SK-N-SH (cell line): ENCODE measurements at regions not wholly inside any gene's neighbourhood (a gene's known extent, or its start where the extent isn't known, plus 50 kb on each side); places are given as distances from the start of the nearest gene placed in this dataset.

Experiments used
- CTCF ChIA-PET: fragments of 300-600, 350-600 bp; formaldehyde crosslinking; extraction: SDS; loops from one replicate; lab custom pipeline; 2021; lab: Yijun Ruan, JAX
- POLR2A ChIA-PET: fragments of 350-600 bp; sonication (Branson Sonifier 250); formaldehyde crosslinking; extraction: SDS; loops from one replicate; lab custom pipeline; 2020; ENCODE audit warnings: antibody characterized with exemption, inconsistent platforms; lab: Yijun Ruan, JAX
- DNase-seq: peaks from one replicate; pipeline ENCODE4 v3.0.0; 2012
- H2AFZ ChIP-seq: fragments of 200-600 bp; sonication (generic); 2 replicates; pipeline ENCODE4 v1.8.1; 2016; ENCODE audit warnings: antibody characterized with exemption, mild to moderate bottlenecking, low read depth
- H3F3A ChIP-seq: fragments of 200-600 bp; sonication (generic); replicated peaks from 2 replicates; pipeline ENCODE3; 2016; ENCODE audit warnings: antibody characterized with exemption, mild to moderate bottlenecking; ENCODE audit not compliant: insufficient read depth
- H3K27ac ChIP-seq, 2 experiments: fragments of 200-500 bp in 1 of 2; fragments of 200-600 bp in 1 of 2; sonication (Bioruptor generic) in 1 of 2; sonication (generic), shearing (Covaris generic) in 1 of 2; 2 replicates each; pipeline versions ENCODE4 v1.5.1 to v1.6.1; 2014 to 2016; ENCODE audit warnings: low read depth in 2 of 2, inconsistent platforms in 1 of 2, low read length in 1 of 2, mild to moderate bottlenecking in 1 of 2, mixed read lengths in 1 of 2
- H3K27me3 ChIP-seq: fragments of 200-600 bp; sonication (generic), shearing (Covaris generic); 2 replicates; pipeline ENCODE4 v1.6.1; 2016; ENCODE audit warnings: mixed run types; ENCODE audit not compliant: insufficient read depth
- H3K36me3 ChIP-seq, 2 experiments: fragments of 200-500 bp in 1 of 2; fragments of 200-600 bp in 1 of 2; sonication (Bioruptor generic) in 1 of 2; sonication (generic) in 1 of 2; replicated peaks in 1 of 2; 2 replicates each; pipeline versions ENCODE3 to v1.5.1; 2014 to 2016; ENCODE audit warnings: low read length in 1 of 2, mild to moderate bottlenecking in 1 of 2; ENCODE audit not compliant: insufficient read depth in 2 of 2, control insufficient read depth in 1 of 2
- H3K4me1 ChIP-seq, 2 experiments: fragments of 200-500 bp in 1 of 2; fragments of 200-600 bp in 1 of 2; sonication (Bioruptor generic) in 1 of 2; sonication (generic), shearing (Covaris generic) in 1 of 2; 2 replicates each; pipeline versions ENCODE4 v1.5.1 to v1.6.1; 2014 to 2016; ENCODE audit warnings: low read depth in 1 of 2, low read length in 1 of 2, mixed run types in 1 of 2; ENCODE audit not compliant: insufficient read depth in 2 of 2, control insufficient read depth in 1 of 2
- H3K4me2 ChIP-seq: fragments of 200-600 bp; sonication (generic), shearing (Covaris generic); 2 replicates; pipeline ENCODE4 v1.6.1; 2017; ENCODE audit warnings: mixed run types
- H3K4me3 ChIP-seq, 2 experiments: fragments of 200-500 bp in 1 of 2; fragments of 200-600 bp in 1 of 2; sonication (Bioruptor generic) in 1 of 2; sonication (generic), shearing (Covaris generic) in 1 of 2; 2 replicates each; pipeline versions ENCODE4 v1.5.1 to v1.8.1; 2014 to 2016; ENCODE audit warnings: low read depth in 2 of 2, inconsistent platforms in 1 of 2, low read length in 1 of 2, mild to moderate bottlenecking in 1 of 2, mixed read lengths in 1 of 2, moderate library complexity in 1 of 2
- H3K79me2 ChIP-seq: fragments of 200-600 bp; sonication (generic); 2 replicates; pipeline ENCODE4 v1.8.1; 2017; ENCODE audit warnings: mild to moderate bottlenecking; ENCODE audit not compliant: insufficient read depth
- H3K9ac ChIP-seq: fragments of 200-600 bp; sonication (generic); 2 replicates; pipeline ENCODE4 v1.6.1; 2017; ENCODE audit warnings: mixed run types
- H3K9me2 ChIP-seq: fragments of 200-600 bp; sonication (generic); 2 replicates; pipeline ENCODE4 v1.6.1; 2017; ENCODE audit warnings: mixed run types
- H3K9me3 ChIP-seq: fragments of 200-600 bp; sonication (generic); 2 replicates; pipeline ENCODE4 v1.6.1; 2017; ENCODE audit warnings: mixed run types, mild to moderate bottlenecking, moderate library complexity
- H4K20me1 ChIP-seq: fragments of 200-600 bp; sonication (generic); 2 replicates; pipeline ENCODE4 v1.6.1; 2017; ENCODE audit warnings: mild to moderate bottlenecking, mixed run types; ENCODE audit not compliant: insufficient read depth
- CHD2 ChIP-seq: fragments of 150-350 bp; IDR thresholded peaks from 2 replicates; pipeline ENCODE4 v1.6.1; 2018; ENCODE audit warnings: low read length; ENCODE audit not compliant: partially characterized antibody
- FOXJ3 ChIP-seq: sonication (generic); formaldehyde crosslinking; IDR thresholded peaks from 2 replicates; pipeline ENCODE4 v1.5.1; 2020; ENCODE audit warnings: mild to moderate bottlenecking, missing genetic modification reagents
- FOXM1 ChIP-seq: IDR thresholded peaks from 2 replicates; pipeline ENCODE4 v1.4.0; 2012; ENCODE audit warnings: low read depth, mild to moderate bottlenecking
- GABPA ChIP-seq: IDR thresholded peaks from 2 replicates; pipeline ENCODE4 v1.4.0; 2012; ENCODE audit warnings: low read depth, mild to moderate bottlenecking
- JUND ChIP-seq: IDR thresholded peaks from 2 replicates; pipeline ENCODE4 v1.4.0; 2012
- MXI1 ChIP-seq: IDR thresholded peaks from 2 replicates; pipeline ENCODE4 v1.6.1; 2012; ENCODE audit warnings: mild to moderate bottlenecking, low read depth, low read length, improper control_type of control experiment
- NFIC ChIP-seq: IDR thresholded peaks from 2 replicates; pipeline ENCODE4 v1.4.0; 2012; ENCODE audit warnings: borderline replicate concordance
- POLR2AphosphoS5 ChIP-seq: IDR thresholded peaks from 2 replicates; pipeline ENCODE4 v1.6.1; 2012; ENCODE audit warnings: low read depth, low read length
- RAD21 ChIP-seq: IDR thresholded peaks from 2 replicates; pipeline ENCODE4 v1.6.1; 2012; ENCODE audit warnings: mild to moderate bottlenecking, low read length
- RCOR1 ChIP-seq: fragments of 150-350 bp; IDR thresholded peaks from 2 replicates; pipeline ENCODE4 v1.6.1; 2017; ENCODE audit warnings: antibody characterized with exemption, low read length
- RFX5 ChIP-seq: IDR thresholded peaks from 2 replicates; pipeline ENCODE4 v1.6.1; 2012; ENCODE audit warnings: mild to moderate bottlenecking, improper control_type of control experiment, low read length
- SMC3 ChIP-seq: IDR thresholded peaks from 2 replicates; pipeline ENCODE4 v1.6.1; 2012; ENCODE audit warnings: low read depth, low read length, improper control_type of control experiment
- TAF1 ChIP-seq: IDR thresholded peaks from 2 replicates; pipeline ENCODE4 v1.6.1; 2012; ENCODE audit warnings: low read depth, mild to moderate bottlenecking, low read length, moderate library complexity, borderline replicate concordance
- TCF12 ChIP-seq: IDR thresholded peaks from 2 replicates; pipeline ENCODE4 v1.4.0; 2012
- WGBS: methylation state at CpG from one replicate; pipeline ENCODE4 v1.1.6; 2017; ENCODE audit warnings: low lambda C conversion rate; 5-methylcytosine and 5-hydroxymethylcytosine counted together
- TF ChIP-seq, protein P1 (sequence below): IDR thresholded peaks from 2 replicates; pipeline ENCODE4 v1.4.0; 2012; ENCODE audit warnings: low read depth, borderline replicate concordance
- TF ChIP-seq, protein P2 (sequence below): fragments of 200-600 bp; sonication (generic); IDR thresholded peaks from 2 replicates; pipeline ENCODE4 v1.6.1; 2017; ENCODE audit warnings: antibody characterized with exemption, mild to moderate bottlenecking, moderate library complexity
- TF ChIP-seq, protein P3 (sequence below): IDR thresholded peaks from 2 replicates; pipeline ENCODE4 v1.6.1; 2012; ENCODE audit warnings: mild to moderate bottlenecking, low read depth, low read length, moderate library complexity
- TF ChIP-seq, protein P4 (sequence below): IDR thresholded peaks from 2 replicates; pipeline ENCODE4 v1.4.0; 2012; ENCODE audit warnings: low read depth, borderline replicate concordance
- TF ChIP-seq, protein P5 (sequence below): fragments of 150-350 bp; IDR thresholded peaks from 2 replicates; pipeline ENCODE4 v1.6.1; 2016; ENCODE audit warnings: mild to moderate bottlenecking, low read depth, low read length

DNA sequence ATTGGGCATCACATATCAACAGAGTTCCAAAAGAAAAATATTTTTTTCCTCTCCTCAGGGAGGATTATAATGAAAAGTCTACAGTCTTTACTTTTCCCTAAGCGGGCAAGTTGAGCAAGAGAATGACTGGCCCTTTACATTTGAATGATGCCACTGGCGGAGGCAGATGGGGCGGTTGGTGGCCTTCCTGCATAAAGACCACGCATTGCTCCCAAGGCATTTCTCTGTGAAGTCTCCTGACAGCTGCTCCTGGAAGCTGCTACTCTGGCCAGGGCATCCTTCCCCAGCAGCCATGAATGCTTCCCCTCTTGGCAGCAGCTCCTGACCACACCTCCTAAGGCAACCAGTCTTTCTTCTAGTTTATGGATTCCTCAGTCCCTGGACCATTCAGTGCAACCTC lies 161.1 kb upstream of the RRP15 start:
- no peaks in the 10 kb centered on the region for H3K27me3 ChIP-seq
- no peaks in the 10 kb centered on the region for H3K9me3 ChIP-seq
- no peak overlapping the region for H3K4me2 ChIP-seq
- H3K36me3 ChIP-seq: no peaks in the 10 kb centered on the region
- no peak overlapping the region for H2AFZ ChIP-seq
- no peaks in the 10 kb centered on the region for H3K79me2 ChIP-seq
- no peak for DNase-seq
- no peaks in the 10 kb centered on the region for H3F3A ChIP-seq
- H3K4me1 ChIP-seq: no peaks in the 10 kb centered on the region; a peak in 1 of 4 replicates
- no peak overlapping the region for H3K4me3 ChIP-seq
- WGBS: 79% methylated on average over 4 of the region's 4 CpGs
- no peak overlapping the region for H3K9ac ChIP-seq
- H4K20me1 ChIP-seq: no peaks in the 10 kb centered on the region
- ChIA-PET POLR2A (no interaction called here), CTCF (no interaction called here)
- no peak overlapping the region for H3K27ac ChIP-seq
- H3K9me2 ChIP-seq: no peaks in the 10 kb centered on the region
- TF ChIP-seq FOXM1 (no peak), GABPA (no peak), CHD2 (no peak), RCOR1 (no peak), SMC3 (no peak)
- TF ChIP-seq, protein P1, sequence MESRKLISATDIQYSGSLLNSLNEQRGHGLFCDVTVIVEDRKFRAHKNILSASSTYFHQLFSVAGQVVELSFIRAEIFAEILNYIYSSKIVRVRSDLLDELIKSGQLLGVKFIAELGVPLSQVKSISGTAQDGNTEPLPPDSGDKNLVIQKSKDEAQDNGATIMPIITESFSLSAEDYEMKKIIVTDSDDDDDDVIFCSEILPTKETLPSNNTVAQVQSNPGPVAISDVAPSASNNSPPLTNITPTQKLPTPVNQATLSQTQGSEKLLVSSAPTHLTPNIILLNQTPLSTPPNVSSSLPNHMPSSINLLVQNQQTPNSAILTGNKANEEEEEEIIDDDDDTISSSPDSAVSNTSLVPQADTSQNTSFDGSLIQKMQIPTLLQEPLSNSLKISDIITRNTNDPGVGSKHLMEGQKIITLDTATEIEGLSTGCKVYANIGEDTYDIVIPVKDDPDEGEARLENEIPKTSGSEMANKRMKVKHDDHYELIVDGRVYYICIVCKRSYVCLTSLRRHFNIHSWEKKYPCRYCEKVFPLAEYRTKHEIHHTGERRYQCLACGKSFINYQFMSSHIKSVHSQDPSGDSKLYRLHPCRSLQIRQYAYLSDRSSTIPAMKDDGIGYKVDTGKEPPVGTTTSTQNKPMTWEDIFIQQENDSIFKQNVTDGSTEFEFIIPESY: no peak

DNA sequence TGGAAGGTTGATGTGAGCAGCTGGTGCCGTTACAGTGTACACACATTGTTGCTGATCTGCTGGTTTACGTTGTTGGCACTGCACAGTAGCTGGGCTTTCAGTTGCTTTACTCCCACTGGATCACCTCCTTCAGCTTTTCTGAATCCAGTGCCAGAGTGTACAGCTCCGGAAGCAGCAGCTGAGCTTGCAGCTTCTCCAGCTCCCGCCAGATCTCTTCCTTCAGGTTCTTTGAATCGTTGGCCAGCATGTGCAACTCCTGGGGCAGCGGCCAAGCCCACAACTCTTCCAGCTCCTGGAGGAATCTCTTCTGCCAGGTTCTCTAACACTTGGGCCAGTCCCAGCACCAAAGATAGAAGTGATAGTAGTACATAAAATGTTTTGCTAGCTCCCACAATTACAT lies 149.7 kb upstream of the RRP15 start:
- no peaks in the 10 kb centered on the region for H3K4me1 ChIP-seq
- H3K27me3 ChIP-seq: no peaks in the 10 kb centered on the region
- no peaks in the 10 kb centered on the region for H3K9me3 ChIP-seq
- no peaks in the 10 kb centered on the region for H3K36me3 ChIP-seq
- POLR2A ChIA-PET: no interaction called here
- no peaks in the 10 kb centered on the region for H3F3A ChIP-seq
- no peaks in the 10 kb centered on the region for H3K9me2 ChIP-seq
- WGBS: 69% methylated on average over 6 of the region's 6 CpGs
- H3K79me2 ChIP-seq: no peaks in the 10 kb centered on the region
- H3K27ac ChIP-seq: no peak overlapping the region
- H3K4me2 ChIP-seq: no peak overlapping the region
- H3K4me3 ChIP-seq: no peak overlapping the region
- no peaks in the 10 kb centered on the region for H4K20me1 ChIP-seq
- no peak for DNase-seq
- H2AFZ ChIP-seq: no peak overlapping the region
- H3K9ac ChIP-seq: no peak overlapping the region
- CTCF ChIA-PET: no interaction called here
- TF ChIP-seq RAD21 (no peak), MXI1 (no peak), JUND (no peak), FOXM1 (no peak), RCOR1 (no peak), TCF12 (no peak), FOXJ3 (no peak), POLR2AphosphoS5 (no peak), TAF1 (no peak), CHD2 (no peak), NFIC (no peak), RFX5 (no peak)
- TF ChIP-seq, protein P2, sequence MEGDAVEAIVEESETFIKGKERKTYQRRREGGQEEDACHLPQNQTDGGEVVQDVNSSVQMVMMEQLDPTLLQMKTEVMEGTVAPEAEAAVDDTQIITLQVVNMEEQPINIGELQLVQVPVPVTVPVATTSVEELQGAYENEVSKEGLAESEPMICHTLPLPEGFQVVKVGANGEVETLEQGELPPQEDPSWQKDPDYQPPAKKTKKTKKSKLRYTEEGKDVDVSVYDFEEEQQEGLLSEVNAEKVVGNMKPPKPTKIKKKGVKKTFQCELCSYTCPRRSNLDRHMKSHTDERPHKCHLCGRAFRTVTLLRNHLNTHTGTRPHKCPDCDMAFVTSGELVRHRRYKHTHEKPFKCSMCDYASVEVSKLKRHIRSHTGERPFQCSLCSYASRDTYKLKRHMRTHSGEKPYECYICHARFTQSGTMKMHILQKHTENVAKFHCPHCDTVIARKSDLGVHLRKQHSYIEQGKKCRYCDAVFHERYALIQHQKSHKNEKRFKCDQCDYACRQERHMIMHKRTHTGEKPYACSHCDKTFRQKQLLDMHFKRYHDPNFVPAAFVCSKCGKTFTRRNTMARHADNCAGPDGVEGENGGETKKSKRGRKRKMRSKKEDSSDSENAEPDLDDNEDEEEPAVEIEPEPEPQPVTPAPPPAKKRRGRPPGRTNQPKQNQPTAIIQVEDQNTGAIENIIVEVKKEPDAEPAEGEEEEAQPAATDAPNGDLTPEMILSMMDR: no peak
- TF ChIP-seq, protein P3, sequence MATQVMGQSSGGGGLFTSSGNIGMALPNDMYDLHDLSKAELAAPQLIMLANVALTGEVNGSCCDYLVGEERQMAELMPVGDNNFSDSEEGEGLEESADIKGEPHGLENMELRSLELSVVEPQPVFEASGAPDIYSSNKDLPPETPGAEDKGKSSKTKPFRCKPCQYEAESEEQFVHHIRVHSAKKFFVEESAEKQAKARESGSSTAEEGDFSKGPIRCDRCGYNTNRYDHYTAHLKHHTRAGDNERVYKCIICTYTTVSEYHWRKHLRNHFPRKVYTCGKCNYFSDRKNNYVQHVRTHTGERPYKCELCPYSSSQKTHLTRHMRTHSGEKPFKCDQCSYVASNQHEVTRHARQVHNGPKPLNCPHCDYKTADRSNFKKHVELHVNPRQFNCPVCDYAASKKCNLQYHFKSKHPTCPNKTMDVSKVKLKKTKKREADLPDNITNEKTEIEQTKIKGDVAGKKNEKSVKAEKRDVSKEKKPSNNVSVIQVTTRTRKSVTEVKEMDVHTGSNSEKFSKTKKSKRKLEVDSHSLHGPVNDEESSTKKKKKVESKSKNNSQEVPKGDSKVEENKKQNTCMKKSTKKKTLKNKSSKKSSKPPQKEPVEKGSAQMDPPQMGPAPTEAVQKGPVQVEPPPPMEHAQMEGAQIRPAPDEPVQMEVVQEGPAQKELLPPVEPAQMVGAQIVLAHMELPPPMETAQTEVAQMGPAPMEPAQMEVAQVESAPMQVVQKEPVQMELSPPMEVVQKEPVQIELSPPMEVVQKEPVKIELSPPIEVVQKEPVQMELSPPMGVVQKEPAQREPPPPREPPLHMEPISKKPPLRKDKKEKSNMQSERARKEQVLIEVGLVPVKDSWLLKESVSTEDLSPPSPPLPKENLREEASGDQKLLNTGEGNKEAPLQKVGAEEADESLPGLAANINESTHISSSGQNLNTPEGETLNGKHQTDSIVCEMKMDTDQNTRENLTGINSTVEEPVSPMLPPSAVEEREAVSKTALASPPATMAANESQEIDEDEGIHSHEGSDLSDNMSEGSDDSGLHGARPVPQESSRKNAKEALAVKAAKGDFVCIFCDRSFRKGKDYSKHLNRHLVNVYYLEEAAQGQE: no peak
- TF ChIP-seq, protein P4, sequence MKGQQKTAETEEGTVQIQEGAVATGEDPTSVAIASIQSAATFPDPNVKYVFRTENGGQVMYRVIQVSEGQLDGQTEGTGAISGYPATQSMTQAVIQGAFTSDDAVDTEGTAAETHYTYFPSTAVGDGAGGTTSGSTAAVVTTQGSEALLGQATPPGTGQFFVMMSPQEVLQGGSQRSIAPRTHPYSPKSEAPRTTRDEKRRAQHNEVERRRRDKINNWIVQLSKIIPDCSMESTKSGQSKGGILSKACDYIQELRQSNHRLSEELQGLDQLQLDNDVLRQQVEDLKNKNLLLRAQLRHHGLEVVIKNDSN: no peak
- TF ChIP-seq, protein P5, sequence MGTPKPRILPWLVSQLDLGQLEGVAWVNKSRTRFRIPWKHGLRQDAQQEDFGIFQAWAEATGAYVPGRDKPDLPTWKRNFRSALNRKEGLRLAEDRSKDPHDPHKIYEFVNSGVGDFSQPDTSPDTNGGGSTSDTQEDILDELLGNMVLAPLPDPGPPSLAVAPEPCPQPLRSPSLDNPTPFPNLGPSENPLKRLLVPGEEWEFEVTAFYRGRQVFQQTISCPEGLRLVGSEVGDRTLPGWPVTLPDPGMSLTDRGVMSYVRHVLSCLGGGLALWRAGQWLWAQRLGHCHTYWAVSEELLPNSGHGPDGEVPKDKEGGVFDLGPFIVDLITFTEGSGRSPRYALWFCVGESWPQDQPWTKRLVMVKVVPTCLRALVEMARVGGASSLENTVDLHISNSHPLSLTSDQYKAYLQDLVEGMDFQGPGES: no peak
